DMS 273 (cell line): ENCODE measurements at regions not wholly inside any gene's neighbourhood (a gene's known extent, or its start where the extent isn't known, plus 50 kb on each side); places are given as distances from the start of the nearest gene placed in this dataset.
"Not testable (repeated sequence)": the region's sequence is repeated elsewhere in the genome, so short reads cannot be mapped to it uniquely, and the experiment has no call there.

ENCODE experiments used
- DNase-seq: peaks from one replicate; lab custom pipeline; 2025; ENCODE audit not compliant: unreplicated experiment; lab: John Stamatoyannopoulos, UW

GRCh38 chr10:80697926-80698325 lies 160.2 kb downstream of the SH2D4B start:
- no peak for DNase-seq

DNA sequence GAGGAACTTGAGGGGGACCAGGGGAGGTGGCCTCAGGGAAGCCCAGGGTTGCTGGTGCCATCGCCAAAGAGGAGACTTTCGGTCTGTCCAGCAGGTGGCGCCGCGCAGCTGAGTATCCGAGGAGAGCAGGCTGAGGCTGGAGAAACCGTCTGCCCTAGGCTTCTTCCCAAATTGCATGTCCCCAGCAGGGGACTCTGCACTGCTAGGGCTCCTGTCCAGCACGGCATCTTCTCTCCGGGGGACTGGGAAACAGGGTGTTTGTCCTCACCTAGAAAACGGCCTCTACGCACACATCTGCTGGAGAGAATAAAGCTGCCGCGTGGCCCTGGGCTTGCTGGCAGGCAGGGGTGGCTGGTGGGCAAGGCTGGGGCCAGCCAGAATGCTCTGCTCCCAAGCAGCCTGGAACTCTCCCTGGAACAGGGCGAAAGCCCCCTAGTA lies 161.9 kb downstream of the SH2D4B start:
- peak; percentile 88 for DNase-seq

DNA sequence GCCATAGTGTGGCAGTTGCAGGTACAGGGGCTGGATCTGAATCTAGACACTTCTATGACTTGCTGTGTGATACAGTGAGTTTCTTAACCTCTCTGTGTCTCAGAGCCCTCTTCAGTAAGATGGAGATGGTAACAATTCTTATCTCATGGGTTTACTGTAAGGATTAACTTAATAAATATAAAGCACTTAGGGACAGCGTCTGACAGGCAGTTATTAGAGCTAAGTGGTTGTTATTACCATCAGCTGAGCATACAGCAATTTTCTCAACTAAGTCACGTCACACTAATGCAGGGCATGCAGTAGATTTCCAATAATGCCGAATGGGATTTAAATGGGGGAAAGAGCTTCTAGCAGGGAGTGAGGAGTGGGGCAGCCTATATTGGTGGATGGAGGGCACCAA lies 162.6 kb downstream of the SH2D4B start:
- DNase-seq, result no peak

- no peak for DNase-seq
These were observed 163.2 kb downstream of the SH2D4B start for GRCh38 chr10:80700760-80701444.

DNA sequence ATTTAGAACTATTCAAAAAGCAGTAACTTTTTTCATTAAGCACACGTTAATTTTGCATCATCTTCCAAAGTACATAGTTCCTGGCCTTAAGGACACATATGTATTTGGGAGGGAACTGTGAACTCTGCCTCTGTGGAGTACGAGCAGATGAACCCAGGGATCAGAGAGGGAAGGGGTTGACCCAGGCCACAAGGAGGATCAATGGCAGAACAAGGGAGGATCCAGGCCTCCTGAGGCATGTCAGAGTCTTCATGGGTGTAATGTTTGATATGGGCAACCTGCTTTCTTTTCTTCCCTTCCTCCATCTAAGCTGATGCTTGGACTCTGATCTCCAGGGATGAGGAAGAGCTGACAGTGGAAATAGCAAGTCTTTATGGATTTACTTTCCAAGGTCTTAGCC lies 164.0 kb downstream of the SH2D4B start:
- no peak for DNase-seq

DNA sequence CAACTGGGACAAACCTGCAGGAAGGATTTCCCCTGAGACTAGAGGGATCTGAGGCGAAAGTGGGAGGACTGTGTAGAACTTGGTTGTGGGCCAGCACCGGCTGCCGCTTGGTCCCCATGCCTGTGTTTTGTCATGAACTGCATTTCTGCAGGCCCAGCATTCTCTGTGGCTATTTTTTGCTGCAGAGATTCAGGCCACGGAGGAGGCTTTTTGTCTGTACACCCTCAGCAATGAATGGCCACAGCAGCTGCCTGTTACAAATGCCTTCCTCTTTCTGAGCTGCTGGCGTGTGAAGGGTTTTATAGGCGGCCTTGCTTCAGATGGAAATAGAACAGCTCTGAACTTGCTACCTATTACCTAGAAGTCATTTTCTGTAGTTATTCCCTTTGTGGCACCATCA lies 164.4 kb downstream of the SH2D4B start:
- DNase-seq, result no peak

DNA sequence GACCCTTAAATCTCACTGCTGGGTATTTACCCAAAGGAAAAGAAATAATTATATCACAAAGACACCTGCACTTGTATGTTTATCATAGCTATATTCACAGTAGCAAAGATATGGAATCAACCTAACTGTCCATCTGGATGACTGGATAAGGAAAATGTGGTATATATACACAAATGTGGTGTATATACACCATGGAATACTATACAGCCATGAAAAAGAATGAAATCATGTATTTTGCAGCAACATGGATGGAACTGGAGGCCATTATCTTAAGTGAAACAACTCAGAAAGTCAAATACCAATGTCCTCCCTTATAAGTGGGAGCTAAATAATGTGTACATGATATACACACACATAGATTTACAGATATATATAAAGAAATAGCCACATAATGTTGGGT lies 168.2 kb downstream of the SH2D4B start:
- no peak for DNase-seq

- DNase-seq, result no peak
These were observed 170.5 kb downstream of the SH2D4B start for GRCh38 chr10:80708185-80708584.

DNA sequence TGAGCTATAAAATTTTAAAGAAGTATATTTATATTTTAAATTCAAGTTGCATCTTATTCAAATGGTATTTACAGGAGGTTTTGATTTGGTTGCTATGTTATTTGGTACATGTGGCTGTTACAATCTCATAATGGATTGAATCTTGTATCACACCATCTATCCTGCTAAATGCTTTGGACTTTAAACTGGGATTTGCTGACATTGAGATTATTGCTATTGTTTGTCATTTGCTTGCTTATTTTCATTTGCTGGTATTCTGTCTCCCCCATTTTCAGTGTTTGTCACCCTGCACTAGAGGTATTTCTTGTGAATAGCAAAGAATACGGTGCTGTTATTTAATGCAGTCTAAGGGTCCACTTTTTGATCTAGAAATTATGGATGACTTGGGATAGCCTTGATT lies 171.1 kb downstream of the SH2D4B start:
- DNase-seq, result no peak

GRCh38 chr10:80709866-80710265 lies 172.2 kb downstream of the SH2D4B start:
- DNase-seq, result peak; percentile 82

DNA sequence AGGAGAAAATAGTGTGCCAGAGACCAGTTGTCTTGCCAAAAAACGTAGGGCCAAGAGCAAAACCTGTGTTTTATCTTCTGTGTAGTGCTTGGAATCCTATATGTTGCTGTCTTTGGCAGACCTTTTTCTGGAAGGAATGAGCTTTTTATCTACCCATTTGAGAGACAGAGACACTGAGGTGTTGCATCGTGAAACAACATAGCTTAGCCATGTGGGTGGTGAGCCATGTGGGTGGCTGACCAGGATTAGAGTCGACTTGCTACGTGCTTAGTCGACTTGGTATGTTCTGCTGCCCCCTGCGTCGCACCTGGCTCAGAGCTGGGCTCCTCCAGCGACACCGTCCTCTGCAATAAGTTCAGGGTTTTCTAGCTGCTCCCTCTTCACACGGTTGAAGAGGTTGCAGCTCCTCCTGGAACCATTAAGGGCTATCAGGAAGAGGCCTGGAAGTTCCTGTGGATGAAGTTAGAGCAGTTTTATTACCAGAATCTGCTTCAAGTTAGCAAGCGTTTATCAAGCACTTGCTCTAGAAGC lies 175.8 kb downstream of the SH2D4B start:
- DNase-seq, result no peak

DNA sequence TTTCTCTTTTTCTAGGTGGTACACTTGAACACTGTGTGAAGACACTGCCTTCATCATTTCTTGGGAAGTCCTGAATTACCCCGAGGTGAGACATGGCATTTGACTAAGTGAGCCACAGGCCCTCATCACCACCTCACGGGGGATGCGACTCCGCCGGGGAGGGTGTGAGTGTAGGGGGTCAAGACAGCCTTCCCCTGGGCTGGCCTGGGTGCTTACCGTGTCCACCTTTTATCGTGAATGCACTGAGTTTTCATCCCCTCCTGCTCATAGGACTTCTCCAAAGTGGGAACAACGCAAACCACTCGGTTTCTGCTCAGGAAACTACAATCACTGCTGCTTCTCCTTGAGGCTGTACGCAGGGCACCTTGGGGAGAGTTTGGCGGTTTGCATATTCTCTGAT lies 176.9 kb downstream of the SH2D4B start:
- no peak for DNase-seq

- no peak for DNase-seq
These were observed 180.3 kb downstream of the SH2D4B start for GRCh38 chr10:80718024-80718423.

DNA sequence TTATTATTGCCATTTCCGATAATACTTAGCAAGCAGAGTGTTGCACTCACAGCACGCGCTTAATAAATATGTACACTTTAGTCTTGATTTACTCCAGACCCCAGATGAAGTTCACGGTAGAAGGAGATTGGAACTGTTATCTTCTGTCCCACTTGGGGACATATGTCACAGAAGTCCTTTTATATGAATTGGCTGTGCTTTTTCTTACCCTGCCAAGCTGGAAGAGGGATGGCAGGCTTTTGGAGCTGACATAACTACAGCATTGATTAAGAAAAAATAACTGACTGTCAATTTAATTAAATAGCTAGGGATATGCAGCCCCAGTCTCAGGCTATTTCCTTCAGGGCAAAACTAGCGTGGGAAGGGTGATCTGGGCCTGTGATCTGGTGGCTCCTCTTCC lies 182.2 kb downstream of the SH2D4B start:
- no peak for DNase-seq

GRCh38 chr10:80720549-80720948 lies 182.8 kb downstream of the SH2D4B start:
- DNase-seq, result no peak

GRCh38 chr10:80728354-80728753 lies 190.7 kb downstream of the SH2D4B start:
- not testable (repeated sequence) for DNase-seq

DNA sequence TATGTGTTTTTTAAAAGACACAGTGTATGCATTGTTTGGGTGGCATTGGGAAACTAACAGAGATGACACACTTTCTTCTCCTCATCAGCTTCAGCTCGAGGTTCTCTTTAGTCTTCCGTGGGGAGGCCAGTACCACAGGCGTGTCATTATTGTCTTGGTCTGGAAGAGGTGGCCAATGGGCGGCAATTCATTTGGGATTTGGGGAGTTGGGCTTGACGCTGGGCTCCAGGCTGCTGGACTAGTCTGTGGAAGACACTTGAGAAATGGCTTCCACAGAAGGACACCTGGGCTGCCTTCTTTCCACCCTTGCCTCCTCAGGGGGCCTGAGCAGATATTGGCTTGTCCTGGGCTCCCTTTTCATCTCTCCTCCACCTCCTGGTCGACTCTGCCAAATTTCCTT lies 192.2 kb downstream of the SH2D4B start:
- DNase-seq, result no peak

DNA sequence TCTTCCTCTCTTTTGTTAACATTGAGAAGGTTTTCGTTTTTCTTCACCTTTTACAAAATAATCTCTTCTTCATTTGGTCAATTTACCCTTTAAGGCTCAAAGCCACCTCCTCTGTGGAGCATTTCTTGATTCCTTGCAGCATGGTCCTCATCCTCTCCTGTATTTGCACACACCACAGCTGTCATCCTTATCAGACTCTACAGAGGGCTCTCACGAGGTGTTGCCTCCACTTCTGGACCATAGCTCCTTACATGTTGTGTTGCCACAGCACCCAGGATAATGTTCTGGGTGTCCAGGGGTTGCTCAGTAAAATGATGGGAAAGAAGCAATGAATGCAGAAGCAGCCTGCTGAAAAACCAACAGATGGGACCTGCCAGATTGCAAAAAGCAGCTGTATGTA lies 192.8 kb downstream of the SH2D4B start:
- DNase-seq, result peak; percentile 23

- no peak for DNase-seq
These were observed 196.9 kb downstream of the SH2D4B start for GRCh38 chr10:80734589-80734988.

DNA sequence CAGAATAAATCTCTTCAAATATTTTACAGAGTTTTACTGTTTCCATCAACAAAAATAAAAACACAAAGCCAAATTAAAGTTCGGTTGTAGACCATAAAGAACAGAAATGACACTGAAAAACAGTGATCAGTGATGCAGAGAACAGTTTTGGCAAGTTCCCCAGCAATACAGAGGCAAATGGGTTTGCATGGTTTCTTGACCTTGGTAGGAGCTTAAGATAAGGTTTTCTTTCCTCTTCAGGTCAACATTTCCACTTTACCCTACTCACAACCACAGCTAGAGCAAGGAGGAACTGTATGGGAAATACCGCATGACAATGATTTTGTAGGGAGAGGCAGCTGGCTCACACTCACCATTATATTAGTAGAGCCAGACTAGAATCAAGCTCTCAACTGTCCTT lies 199.5 kb downstream of the SH2D4B start:
- DNase-seq, result no peak

- DNase-seq, result no peak
These were observed 201.6 kb downstream of the SH2D4B start for GRCh38 chr10:80739328-80739727.

DNA sequence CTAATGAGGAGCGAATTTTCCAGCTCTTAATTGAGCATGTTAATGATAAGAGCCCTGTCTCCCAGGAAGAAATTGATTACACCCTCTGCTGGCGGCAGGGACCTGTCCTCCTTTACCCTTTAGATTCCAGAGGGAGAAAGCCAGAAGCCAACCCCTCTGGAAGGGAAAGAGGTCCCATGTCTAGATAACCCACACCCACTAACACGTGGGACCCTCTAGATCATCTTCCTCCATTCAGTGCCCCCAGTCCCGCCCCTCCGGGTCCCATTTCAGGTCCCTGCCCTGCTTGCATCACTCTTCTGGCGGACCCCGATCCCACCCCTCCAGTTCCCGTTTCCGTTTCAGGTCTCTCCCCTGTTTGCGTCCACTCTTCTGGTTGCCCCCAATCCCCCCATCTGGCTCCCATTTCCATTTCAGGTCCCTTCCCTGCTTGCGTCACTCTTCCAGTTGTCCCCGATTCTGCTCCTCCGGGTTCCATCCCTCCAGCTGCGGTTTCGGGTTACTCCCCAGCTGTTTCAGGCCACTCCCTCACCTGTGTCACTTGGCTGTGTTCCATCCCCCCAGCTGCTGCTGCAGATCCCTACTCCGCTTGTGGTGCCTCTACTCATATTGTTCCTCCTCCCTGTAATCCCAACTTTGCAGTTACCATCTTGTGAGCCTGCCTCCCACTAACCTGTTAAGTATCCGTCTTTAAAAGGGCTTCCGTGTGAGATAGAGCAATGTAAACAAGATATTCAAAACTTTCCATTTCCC lies 202.4 kb downstream of the SH2D4B start:
- DNase-seq, result peak; percentile 2
